ENCODE measurements at regions not wholly inside any gene's neighbourhood (a gene's known extent, or its start where the extent isn't known, plus 50 kb on each side); places are given as distances from the start of the nearest gene placed in this dataset.

DNA sequence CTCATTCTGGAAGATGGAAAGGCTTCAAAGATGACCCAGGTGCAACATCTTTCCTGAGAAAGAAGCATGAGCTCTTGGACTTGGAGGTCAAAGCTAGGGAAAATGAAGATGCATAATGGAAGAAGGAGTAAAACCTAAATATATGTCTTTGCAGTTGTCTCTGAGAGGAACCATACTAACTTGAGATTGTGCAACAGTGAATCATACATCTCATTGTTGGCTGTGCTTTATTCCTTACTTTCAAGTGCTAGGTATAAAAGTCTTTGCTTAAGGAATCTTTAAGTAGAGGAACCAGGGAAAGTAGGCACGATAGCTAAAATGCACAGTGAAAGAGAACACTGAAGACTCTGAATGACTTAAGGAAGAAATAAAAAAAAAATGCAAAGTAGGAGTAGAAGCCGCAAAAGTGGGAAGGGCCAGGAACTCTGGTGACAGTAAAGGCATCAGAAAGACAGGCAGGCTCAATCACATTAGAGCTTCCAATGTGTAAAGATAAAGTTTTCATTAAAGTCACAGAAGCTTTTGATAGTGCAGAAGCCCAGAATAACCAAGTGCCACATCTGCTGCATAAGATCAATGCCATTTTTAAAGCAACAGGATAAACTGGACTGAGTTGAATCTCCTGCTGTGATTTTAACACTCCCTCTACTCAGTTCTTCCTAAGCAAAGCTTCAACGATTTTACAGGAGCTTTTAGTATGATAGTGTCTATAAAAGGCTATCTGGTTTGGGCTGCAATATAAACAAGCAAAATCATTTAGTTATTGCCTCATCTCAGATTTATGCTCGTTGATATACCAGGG lies 432.3 kb upstream of the EDIL3 start:
- Mint-ChIP-seq H3K9me3 (no peaks in the 10 kb centered on the region), H3K4me3 (no peak overlapping the region), H3K36me3 (no peaks in the 10 kb centered on the region), H3K27ac (no peak overlapping the region), H3K4me1 (peaks cover 2% of the 10 kb centered on the region), H3K27me3 (ENCODE audit: low read depth) (no peaks in the 10 kb centered on the region)
- TF ChIP-seq, protein P1, sequence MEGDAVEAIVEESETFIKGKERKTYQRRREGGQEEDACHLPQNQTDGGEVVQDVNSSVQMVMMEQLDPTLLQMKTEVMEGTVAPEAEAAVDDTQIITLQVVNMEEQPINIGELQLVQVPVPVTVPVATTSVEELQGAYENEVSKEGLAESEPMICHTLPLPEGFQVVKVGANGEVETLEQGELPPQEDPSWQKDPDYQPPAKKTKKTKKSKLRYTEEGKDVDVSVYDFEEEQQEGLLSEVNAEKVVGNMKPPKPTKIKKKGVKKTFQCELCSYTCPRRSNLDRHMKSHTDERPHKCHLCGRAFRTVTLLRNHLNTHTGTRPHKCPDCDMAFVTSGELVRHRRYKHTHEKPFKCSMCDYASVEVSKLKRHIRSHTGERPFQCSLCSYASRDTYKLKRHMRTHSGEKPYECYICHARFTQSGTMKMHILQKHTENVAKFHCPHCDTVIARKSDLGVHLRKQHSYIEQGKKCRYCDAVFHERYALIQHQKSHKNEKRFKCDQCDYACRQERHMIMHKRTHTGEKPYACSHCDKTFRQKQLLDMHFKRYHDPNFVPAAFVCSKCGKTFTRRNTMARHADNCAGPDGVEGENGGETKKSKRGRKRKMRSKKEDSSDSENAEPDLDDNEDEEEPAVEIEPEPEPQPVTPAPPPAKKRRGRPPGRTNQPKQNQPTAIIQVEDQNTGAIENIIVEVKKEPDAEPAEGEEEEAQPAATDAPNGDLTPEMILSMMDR (IDR thresholded peaks at IDR 0.05; ENCODE audit: unreplicated experiment) = no peak
- no peak for DNase-seq (ENCODE audit: low spot score in 2 of 2, unreplicated experiment in 2 of 2)

DNA sequence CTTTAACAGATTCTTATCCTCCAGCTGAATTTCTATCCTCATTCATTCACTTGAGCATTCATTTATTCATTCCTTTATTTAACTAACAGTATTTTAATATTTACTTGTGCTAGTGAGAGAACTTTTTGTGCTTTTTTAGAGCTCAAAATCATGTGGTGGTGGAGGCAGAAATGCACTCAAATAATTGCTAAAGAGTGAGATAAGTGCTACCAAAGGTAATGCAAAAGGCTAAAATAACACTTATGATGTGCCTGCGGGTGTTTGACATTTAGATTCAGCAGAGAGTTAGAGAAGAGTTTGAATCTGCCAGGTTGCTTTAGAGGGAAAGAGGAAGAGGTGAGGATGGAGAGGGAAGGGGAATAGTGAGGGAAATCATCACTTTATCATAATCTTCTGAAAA lies 431.5 kb upstream of the EDIL3 start:
- no peak for DNase-seq (ENCODE audit: low spot score in 2 of 2, unreplicated experiment in 2 of 2)
- Mint-ChIP-seq H3K4me1 (peaks cover 2% of the 10 kb centered on the region), H3K9me3 (no peaks in the 10 kb centered on the region), H3K4me3 (no peak overlapping the region), H3K27me3 (ENCODE audit: low read depth) (no peaks in the 10 kb centered on the region), H3K36me3 (no peaks in the 10 kb centered on the region), H3K27ac (no peak overlapping the region)
- TF ChIP-seq, protein P1 (IDR thresholded peaks at IDR 0.05; ENCODE audit: unreplicated experiment) = no peak

DNA sequence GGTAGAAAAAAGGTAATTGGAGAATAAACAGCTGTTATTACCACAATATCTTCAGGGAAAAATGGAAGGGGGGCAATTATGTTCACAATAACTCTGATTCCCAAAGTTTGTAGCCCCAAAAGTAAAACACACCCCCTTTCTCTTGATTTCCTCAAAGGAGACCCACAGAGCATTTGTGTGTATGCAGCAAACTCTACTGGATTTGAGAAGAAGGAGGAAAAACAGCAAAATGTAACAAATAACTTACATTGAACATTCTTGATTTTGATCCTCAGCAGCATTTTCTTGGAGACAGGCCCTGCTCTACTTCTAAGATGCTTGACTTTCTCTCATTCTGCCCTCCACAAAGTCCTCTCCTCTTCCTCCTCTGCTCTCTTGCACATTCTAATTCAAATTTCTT lies 420.8 kb upstream of the EDIL3 start:
- no peaks in the 10 kb centered on the region for H3K27me3 Mint-ChIP-seq (ENCODE audit: low read depth)
- no peak overlapping the region for H3K27ac Mint-ChIP-seq
- DNase-seq (ENCODE audit: low spot score in 2 of 2, unreplicated experiment in 2 of 2) = no peak
- H3K9me3 Mint-ChIP-seq = no peaks in the 10 kb centered on the region
- no peak overlapping the region for H3K4me3 Mint-ChIP-seq
- no peaks in the 10 kb centered on the region for H3K36me3 Mint-ChIP-seq
- H3K4me1 Mint-ChIP-seq = no peaks in the 10 kb centered on the region
- TF ChIP-seq, protein P1 (IDR thresholded peaks at IDR 0.05; ENCODE audit: unreplicated experiment) = no peak

DNA sequence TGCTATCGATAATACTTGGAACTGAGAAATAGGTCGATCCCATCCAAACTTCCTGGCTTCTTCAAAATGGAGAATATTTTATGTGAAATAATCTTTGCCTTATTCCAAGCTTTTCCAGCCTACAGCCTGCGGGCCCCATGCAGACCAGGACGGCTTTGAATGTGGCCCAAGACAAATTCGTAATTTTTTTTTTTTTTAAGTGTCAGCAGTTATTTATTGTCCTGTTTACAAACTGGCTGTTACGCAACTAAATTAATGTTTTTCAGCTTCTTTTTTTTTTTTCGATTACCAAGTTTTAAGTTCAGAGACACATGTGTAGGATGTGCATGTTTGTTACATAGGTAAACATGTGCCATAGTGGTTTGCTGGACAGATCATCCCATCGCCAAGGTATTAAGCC lies 411.7 kb upstream of the EDIL3 start:
- H3K27ac Mint-ChIP-seq = no peak overlapping the region
- TF ChIP-seq, protein P1 (IDR thresholded peaks at IDR 0.05; ENCODE audit: unreplicated experiment) = no peak
- no peak for DNase-seq (ENCODE audit: low spot score in 2 of 2, unreplicated experiment in 2 of 2)
- no peak overlapping the region for H3K4me3 Mint-ChIP-seq
- H3K4me1 Mint-ChIP-seq = no peaks in the 10 kb centered on the region
- H3K9me3 Mint-ChIP-seq = no peaks in the 10 kb centered on the region
- no peaks in the 10 kb centered on the region for H3K27me3 Mint-ChIP-seq (ENCODE audit: low read depth)
- H3K36me3 Mint-ChIP-seq = no peaks in the 10 kb centered on the region

DNA sequence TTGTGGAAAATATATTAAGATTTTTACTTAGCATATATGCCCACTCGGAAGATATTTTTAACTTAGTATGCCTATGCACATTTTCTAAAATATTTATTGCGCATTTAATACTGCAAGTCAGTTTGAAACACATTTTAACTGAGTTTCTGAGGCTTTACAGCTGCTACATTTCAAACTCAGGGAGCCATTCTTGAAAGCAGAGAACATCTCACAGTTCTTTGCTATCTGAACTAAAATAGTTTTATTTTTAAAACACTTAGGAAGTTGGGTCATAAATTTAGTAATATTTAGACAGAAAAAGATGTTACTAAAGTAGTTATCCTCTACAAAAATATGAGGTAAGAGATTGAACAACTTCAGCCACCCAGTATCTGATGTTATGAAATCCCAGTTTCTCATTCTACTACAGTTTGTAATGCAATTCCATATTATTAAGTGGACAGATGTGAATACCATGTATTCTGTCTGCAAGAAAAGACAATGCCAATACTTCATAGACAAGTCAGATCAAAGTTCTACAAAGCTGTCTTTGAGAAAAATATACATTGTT lies 409.9 kb upstream of the EDIL3 start:
- H3K27me3 Mint-ChIP-seq (ENCODE audit: low read depth) = no peaks in the 10 kb centered on the region
- no peak for DNase-seq (ENCODE audit: low spot score in 2 of 2, unreplicated experiment in 2 of 2)
- H3K36me3 Mint-ChIP-seq = no peaks in the 10 kb centered on the region
- H3K9me3 Mint-ChIP-seq = no peaks in the 10 kb centered on the region
- no peak overlapping the region for H3K4me3 Mint-ChIP-seq
- TF ChIP-seq, protein P1 (IDR thresholded peaks at IDR 0.05; ENCODE audit: unreplicated experiment) = no peak
- H3K4me1 Mint-ChIP-seq = no peaks in the 10 kb centered on the region
- H3K27ac Mint-ChIP-seq = no peak overlapping the region
